GM19463 (cell line): ENCODE measurements at regions not wholly inside any gene's neighbourhood (a gene's known extent, or its start where the extent isn't known, plus 50 kb on each side); places are given as distances from the start of the nearest gene placed in this dataset.
A peak's percentile ranks its signal among the peaks of the same experiment; 100 is the strongest.
"Not testable (repeated sequence)": the region's sequence is repeated elsewhere in the genome, so short reads cannot be mapped to it uniquely, and the experiment has no call there.

ENCODE experiments used
- ATAC-seq: cut with Tn5 transposase; IDR thresholded peaks from one replicate; pipeline ENCODE4 v1.9.1; 2021; ENCODE audit warnings: mild to moderate bottlenecking, moderate library complexity; ENCODE audit not compliant: unreplicated experiment

GRCh38 chr9:41367301-41367700 lies 178.2 kb upstream of the ZNG1F start:
- not testable (repeated sequence) for ATAC-seq

- not testable (repeated sequence) for ATAC-seq
Observed at GRCh38 chr9:41361790-41362189, 172.7 kb upstream of the ZNG1F start.

- not testable (repeated sequence) for ATAC-seq
Observed at GRCh38 chr9:41359116-41359515, 170.0 kb upstream of the ZNG1F start.

- ATAC-seq, result not testable (repeated sequence)
Observed at GRCh38 chr9:41358682-41359081, 169.6 kb upstream of the ZNG1F start.

- ATAC-seq, result not testable (repeated sequence)
Observed at GRCh38 chr9:41357918-41358404, 168.8 kb upstream of the ZNG1F start.

- ATAC-seq, result not testable (repeated sequence)
Observed at GRCh38 chr9:41357350-41357748, 168.2 kb upstream of the ZNG1F start.

GRCh38 chr9:41356588-41357349 lies 167.7 kb upstream of the ZNG1F start:
- ATAC-seq, result peak; percentile 68

- not testable (repeated sequence) for ATAC-seq
Observed at GRCh38 chr9:41355712-41356450, 166.8 kb upstream of the ZNG1F start.

- ATAC-seq, result not testable (repeated sequence)
Observed at GRCh38 chr9:41354978-41355377, 165.9 kb upstream of the ZNG1F start.

GRCh38 chr9:41354060-41354934 lies 165.2 kb upstream of the ZNG1F start:
- ATAC-seq, result not testable (repeated sequence)

- ATAC-seq, result not testable (repeated sequence)
Observed at GRCh38 chr9:41353026-41353425, 163.9 kb upstream of the ZNG1F start.

GRCh38 chr9:41352390-41352789 lies 163.3 kb upstream of the ZNG1F start:
- not testable (repeated sequence) for ATAC-seq

GRCh38 chr9:41347893-41348292 lies 158.8 kb upstream of the ZNG1F start:
- ATAC-seq, result not testable (repeated sequence)

GRCh38 chr9:41332562-41332961 lies 143.4 kb upstream of the ZNG1F start:
- not testable (repeated sequence) for ATAC-seq

- ATAC-seq, result not testable (repeated sequence)
Observed at GRCh38 chr9:41321277-41321676, 132.2 kb upstream of the ZNG1F start.

- ATAC-seq, result not testable (repeated sequence)
Observed at GRCh38 chr9:41308953-41309352, 119.8 kb upstream of the ZNG1F start.

GRCh38 chr9:41285744-41286143 lies 96.6 kb upstream of the ZNG1F start:
- not testable (repeated sequence) for ATAC-seq

- peak; percentile 61 for ATAC-seq
Observed at GRCh38 chr9:41280299-41281238, 91.5 kb upstream of the ZNG1F start.

- ATAC-seq, result not testable (repeated sequence)
Observed at GRCh38 chr9:41279437-41279836, 90.3 kb upstream of the ZNG1F start.

GRCh38 chr9:41279033-41279432 lies 89.9 kb upstream of the ZNG1F start:
- ATAC-seq, result not testable (repeated sequence)
